HepG2 (cell line): ENCODE measurements at regions not wholly inside any gene's neighbourhood (a gene's known extent, or its start where the extent isn't known, plus 50 kb on each side); places are given as distances from the start of the nearest gene placed in this dataset.

Source experiments
- ATAC-seq: fragments of 200-7000 bp; cut with Tn5 transposase; 3 replicates; pipeline ENCODE4 v1.9.1; 2020; ENCODE audit warnings: mild to moderate bottlenecking, moderate library complexity
- BruUV-seq: library from RNA; stranded (reverse); fragments of 400-500 nt; replicated peaks from 2 replicates; lab custom pipeline; 2021; lab: Mats Ljungman, UMichigan
- CTCF ChIA-PET: fragments of 300-600 bp; formaldehyde crosslinking; extraction: SDS; loops from one replicate; lab custom pipeline; 2021; ENCODE audit warnings: low total read pairs, inconsistent platforms, low intra/inter-chr PET ratio; lab: Yijun Ruan, JAX
- POLR2A ChIA-PET: fragments of 350-600 bp; sonication (Branson Sonifier 250); formaldehyde crosslinking; loops from one replicate; lab custom pipeline; 2020; ENCODE audit warnings: antibody characterized with exemption, inconsistent platforms; lab: Yijun Ruan, JAX
- DNase-seq: peaks from one replicate; pipeline ENCODE4 v3.0.0-alpha.2; 2015; ENCODE audit warnings: low spot score
- FAIRE-seq: peaks from 3 replicates; lab custom pipeline; 2011; peaks lifted over from hg19 to GRCh38; lab: Jason Lieb, UNC
- H2AFZ ChIP-seq: one replicate; pipeline ENCODE4 v1.6.1; 2011; ENCODE audit warnings: low read length, inconsistent platforms
- H3K27ac ChIP-seq: fragments of 300-600 bp; 3 replicates; pipeline ENCODE4 v1.8.0; 2011; ENCODE audit warnings: mixed run types, mild to moderate bottlenecking, mixed read lengths, low read length, inconsistent platforms; ENCODE audit not compliant: insufficient read depth; ENCODE audit errors: extremely low read length
- H3K27me3 ChIP-seq, 2 experiments: fragments of 200-600 bp in 1 of 2; 2 replicates in 1 of 2; 3 replicates in 1 of 2; pipeline versions ENCODE4 v1.6.0 to v1.8.0; 2011; ENCODE audit warnings: low read length in 2 of 2, mild to moderate bottlenecking in 2 of 2, moderate library complexity in 2 of 2, inconsistent platforms in 1 of 2; ENCODE audit not compliant: insufficient read depth in 2 of 2, control insufficient read depth in 1 of 2
- H3K36me3 ChIP-seq, 2 experiments: fragments of 200-600 bp in 1 of 2; replicated peaks in 1 of 2; 2 replicates in 1 of 2; 3 replicates in 1 of 2; pipeline versions ENCODE4 v1.5.1 to v1.8.0; 2011; ENCODE audit warnings: low read length in 2 of 2, inconsistent platforms in 1 of 2; ENCODE audit not compliant: insufficient read depth in 2 of 2, control insufficient read depth in 1 of 2
- H3K4me1 ChIP-seq: 2 replicates; pipeline ENCODE4 v1.5.1; 2012; ENCODE audit warnings: low read length, inconsistent platforms; ENCODE audit not compliant: insufficient read depth
- H3K4me2 ChIP-seq: 2 replicates; pipeline ENCODE4 v1.6.0; 2011; ENCODE audit warnings: low read depth, low read length, inconsistent platforms
- H3K4me3 ChIP-seq, 3 experiments: fragments of 200-600 bp in 1 of 3; sonication (generic), shearing (Covaris generic) in 1 of 3; replicated peaks in 1 of 3; 2 replicates each; pipeline ENCODE4 v1.5.1; 2011 to 2016; ENCODE audit warnings: low read length in 3 of 3, inconsistent platforms in 2 of 3, low read depth in 2 of 3, mild to moderate bottlenecking in 2 of 3, control low read depth in 1 of 3, mixed read lengths in 1 of 3; ENCODE audit not compliant: insufficient read depth in 1 of 3
- H3K79me2 ChIP-seq: one replicate; pipeline ENCODE4 v1.6.1; 2011; ENCODE audit warnings: low read length, inconsistent platforms; ENCODE audit not compliant: insufficient read depth
- H3K9ac ChIP-seq: 2 replicates; pipeline ENCODE4 v1.6.0; 2011; ENCODE audit warnings: mild to moderate bottlenecking, low read depth, low read length, inconsistent platforms; ENCODE audit not compliant: insufficient read depth
- H3K9me3 ChIP-seq: 2 replicates; pipeline ENCODE4 v1.5.1; 2012; ENCODE audit warnings: mild to moderate bottlenecking, low read length
- H4K20me1 ChIP-seq: 2 replicates; pipeline ENCODE4 v1.6.0; 2011; ENCODE audit warnings: inconsistent platforms, mild to moderate bottlenecking, low read length, moderate library complexity; ENCODE audit not compliant: insufficient read depth
- AGO1 ChIP-seq: fragments of 200-400 bp; formaldehyde crosslinking; IDR thresholded peaks from 2 replicates; pipeline ENCODE4 v1.6.1; 2017; ENCODE audit warnings: mild to moderate bottlenecking, low read depth, low read length, moderate library complexity; ENCODE audit not compliant: poor library complexity, severe bottlenecking
- FOXJ3 ChIP-seq: sonication (generic); formaldehyde crosslinking; IDR thresholded peaks from 2 replicates; pipeline ENCODE4 v1.4.0; 2020; ENCODE audit warnings: missing genetic modification reagents, mild to moderate bottlenecking, borderline replicate concordance
- HNF4A ChIP-seq: sonication (generic); formaldehyde crosslinking; IDR thresholded peaks from 2 replicates; pipeline ENCODE4 v1.4.0; 2020; ENCODE audit warnings: missing genetic modification reagents
- KLF6 ChIP-seq: IDR thresholded peaks from 2 replicates; pipeline ENCODE4 v1.8.0; 2016; ENCODE audit warnings: missing biosample characterization, missing genetic modification reagents
- MIER2 ChIP-seq: IDR thresholded peaks from 2 replicates; pipeline ENCODE4 v1.6.1; 2016; ENCODE audit warnings: missing biosample characterization, missing genetic modification reagents
- MLLT10 ChIP-seq: sonication (generic); formaldehyde crosslinking; IDR thresholded peaks from 2 replicates; pipeline ENCODE4 v1.4.0; 2020; ENCODE audit warnings: missing genetic modification reagents
- NKX3-1 ChIP-seq: sonication (generic); formaldehyde crosslinking; IDR thresholded peaks from 2 replicates; pipeline ENCODE4 v1.5.0; 2020; ENCODE audit warnings: missing genetic modification reagents
- SAFB2 ChIP-seq: sonication (generic); formaldehyde crosslinking; IDR thresholded peaks from 2 replicates; pipeline ENCODE4 v1.5.1; 2020; ENCODE audit warnings: missing genetic modification reagents, low read depth, mild to moderate bottlenecking, borderline replicate concordance
- ZFP90 ChIP-seq: sonication (generic); formaldehyde crosslinking; IDR thresholded peaks from 2 replicates; pipeline ENCODE4 v1.8.0; 2022; ENCODE audit warnings: missing genetic modification reagents, mild to moderate bottlenecking, inconsistent platforms, borderline replicate concordance
- ZNF10 ChIP-seq: sonication (generic); formaldehyde crosslinking; IDR thresholded peaks from 2 replicates; pipeline ENCODE4 v1.4.0; 2020; ENCODE audit warnings: mild to moderate bottlenecking, low read depth, missing genetic modification reagents, borderline replicate concordance
- ZNF33A ChIP-seq: sonication (generic); formaldehyde crosslinking; IDR thresholded peaks from 2 replicates; pipeline ENCODE4 v1.5.1; 2020; ENCODE audit warnings: missing genetic modification reagents, mild to moderate bottlenecking, moderate library complexity, borderline replicate concordance
- ZNF446 ChIP-seq: sonication (generic); formaldehyde crosslinking; IDR thresholded peaks from 2 replicates; pipeline ENCODE4 v1.5.0; 2020; ENCODE audit warnings: mild to moderate bottlenecking, missing genetic modification reagents
- ZNF629 ChIP-seq: sonication (generic); formaldehyde crosslinking; conservative IDR thresholded peaks from 2 replicates; pipeline ENCODE4 v1.5.0; 2020; ENCODE audit warnings: missing genetic modification reagents
- ZNF772 ChIP-seq: sonication (generic); formaldehyde crosslinking; IDR thresholded peaks from 2 replicates; pipeline ENCODE4 v1.5.0; 2020; ENCODE audit warnings: mild to moderate bottlenecking, missing genetic modification reagents
- WGBS: methylation state at CpG from one replicate; pipeline ENCODE4 v1.1.6; 2017; ENCODE audit warnings: low lambda C conversion rate; 5-methylcytosine and 5-hydroxymethylcytosine counted together
- in situ Hi-C: cut with HindIII; loops from 2 replicates; pipeline ENCODE4 v1.10.0; 2017; ENCODE audit warnings: low pct_unique_long_range_greater_than_20kb; ENCODE audit not compliant: extremely low pct_ligation_motif_present
- intact Hi-C: fragments of 100-400 bp; cut with micrococcal nuclease; formaldehyde crosslinking; loops from one replicate; pipeline ENCODE4 v1.10.0; 2022; ENCODE audit not compliant: unreplicated experiment
- TF ChIP-seq, protein P1 (sequence below): sonication (generic); formaldehyde crosslinking; IDR thresholded peaks from 2 replicates; pipeline ENCODE4 v1.9.0; 2022; ENCODE audit warnings: missing genetic modification reagents, mild to moderate bottlenecking, borderline replicate concordance
- TF ChIP-seq, protein P2 (sequence below): sonication (generic); formaldehyde crosslinking; conservative IDR thresholded peaks from 2 replicates; pipeline ENCODE4 v1.8.1; 2023; ENCODE audit warnings: missing genetic modification reagents
- TF ChIP-seq, protein P3 (sequence below): sonication (generic); formaldehyde crosslinking; IDR thresholded peaks from 2 replicates; pipeline ENCODE4 v1.4.0; 2020; ENCODE audit warnings: missing genetic modification reagents

DNA sequence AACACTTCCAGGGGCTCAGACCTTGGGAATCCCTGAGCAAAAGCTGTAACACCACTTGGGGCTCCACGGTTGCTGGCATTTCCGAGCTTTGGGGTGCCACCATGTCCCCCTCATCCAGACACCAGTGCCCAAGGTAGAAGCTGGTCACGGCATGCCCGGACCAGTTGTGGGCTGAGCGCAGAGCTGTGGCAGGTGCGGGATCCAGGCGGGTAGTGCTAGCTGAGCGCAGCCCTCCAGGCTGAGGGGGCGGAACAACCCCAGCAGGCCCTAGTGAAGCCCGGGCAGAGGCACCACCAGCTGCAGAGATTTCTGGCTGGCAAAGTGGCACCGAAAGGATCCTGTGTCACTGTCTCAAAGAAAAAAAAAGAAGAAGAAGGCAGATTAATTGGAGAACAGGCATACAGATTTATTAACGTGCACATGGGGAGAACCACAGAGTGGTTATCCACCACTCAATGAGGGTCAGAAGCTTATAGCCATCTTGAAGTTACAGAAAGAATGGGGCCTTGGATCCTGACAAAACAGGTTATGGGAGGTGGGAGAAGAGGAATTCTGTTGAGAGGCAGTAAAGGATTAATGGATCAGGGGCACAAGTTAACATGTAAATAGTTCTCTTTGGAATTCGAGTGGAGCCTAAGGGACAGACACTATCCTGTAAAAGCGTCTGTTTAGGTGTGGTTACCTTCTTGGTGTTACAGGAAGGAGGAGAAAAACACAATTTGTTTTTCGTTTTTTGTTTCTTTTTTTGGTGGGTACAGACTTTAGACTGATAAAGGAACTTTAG is 107.5 kb downstream of the CD24 start:
- no peak for FAIRE-seq
- POLR2A ChIA-PET, result no interaction called here

More for the DNA sequence above, 107.5 kb downstream of the CD24 start:
- in situ Hi-C loops (no loop called here), intact Hi-C loops (no loop called here)
- Histone ChIP-seq H3K4me1 (peaks cover 16% of the 10 kb centered on the region), H3K9me3 (peaks cover 12% of the 10 kb centered on the region), H2AFZ (no peak overlapping the region), H3K9ac (no peak overlapping the region), H3K4me2 (no peak overlapping the region), H3K79me2 (no peaks in the 10 kb centered on the region), H3K4me3 (no peak overlapping the region), H3K36me3 (no peaks in the 10 kb centered on the region), H3K27ac (no peak overlapping the region), H4K20me1 (no peaks in the 10 kb centered on the region), H3K27me3 (no peaks in the 10 kb centered on the region; a peak in 1 of 5 replicates)
- TF ChIP-seq, protein P1, sequence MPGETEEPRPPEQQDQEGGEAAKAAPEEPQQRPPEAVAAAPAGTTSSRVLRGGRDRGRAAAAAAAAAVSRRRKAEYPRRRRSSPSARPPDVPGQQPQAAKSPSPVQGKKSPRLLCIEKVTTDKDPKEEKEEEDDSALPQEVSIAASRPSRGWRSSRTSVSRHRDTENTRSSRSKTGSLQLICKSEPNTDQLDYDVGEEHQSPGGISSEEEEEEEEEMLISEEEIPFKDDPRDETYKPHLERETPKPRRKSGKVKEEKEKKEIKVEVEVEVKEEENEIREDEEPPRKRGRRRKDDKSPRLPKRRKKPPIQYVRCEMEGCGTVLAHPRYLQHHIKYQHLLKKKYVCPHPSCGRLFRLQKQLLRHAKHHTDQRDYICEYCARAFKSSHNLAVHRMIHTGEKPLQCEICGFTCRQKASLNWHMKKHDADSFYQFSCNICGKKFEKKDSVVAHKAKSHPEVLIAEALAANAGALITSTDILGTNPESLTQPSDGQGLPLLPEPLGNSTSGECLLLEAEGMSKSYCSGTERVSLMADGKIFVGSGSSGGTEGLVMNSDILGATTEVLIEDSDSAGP (CRISPR knock-in tag), result no peak
- no peak for TF ChIP-seq NKX3-1
- TF ChIP-seq ZNF446 (CRISPR knock-in tag), result no peak
- TF ChIP-seq AGO1, result no peak
- TF ChIP-seq ZNF10 (CRISPR knock-in tag), result no peak
- no peak for TF ChIP-seq MLLT10 (CRISPR knock-in tag)
- no peak for TF ChIP-seq HNF4A (CRISPR knock-in tag)
- no peak for TF ChIP-seq MIER2 (CRISPR knock-in tag)
- TF ChIP-seq FOXJ3 (CRISPR knock-in tag), result no peak
- no peak for TF ChIP-seq KLF6 (CRISPR knock-in tag)
- TF ChIP-seq, protein P2, sequence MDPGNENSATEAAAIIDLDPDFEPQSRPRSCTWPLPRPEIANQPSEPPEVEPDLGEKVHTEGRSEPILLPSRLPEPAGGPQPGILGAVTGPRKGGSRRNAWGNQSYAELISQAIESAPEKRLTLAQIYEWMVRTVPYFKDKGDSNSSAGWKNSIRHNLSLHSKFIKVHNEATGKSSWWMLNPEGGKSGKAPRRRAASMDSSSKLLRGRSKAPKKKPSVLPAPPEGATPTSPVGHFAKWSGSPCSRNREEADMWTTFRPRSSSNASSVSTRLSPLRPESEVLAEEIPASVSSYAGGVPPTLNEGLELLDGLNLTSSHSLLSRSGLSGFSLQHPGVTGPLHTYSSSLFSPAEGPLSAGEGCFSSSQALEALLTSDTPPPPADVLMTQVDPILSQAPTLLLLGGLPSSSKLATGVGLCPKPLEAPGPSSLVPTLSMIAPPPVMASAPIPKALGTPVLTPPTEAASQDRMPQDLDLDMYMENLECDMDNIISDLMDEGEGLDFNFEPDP (CRISPR knock-in tag), result no peak
- no peak for TF ChIP-seq ZNF772 (CRISPR knock-in tag)
- TF ChIP-seq ZFP90 (CRISPR knock-in tag), result no peak
- TF ChIP-seq ZNF629 (CRISPR knock-in tag), result no peak
- no peak for TF ChIP-seq ZNF33A (CRISPR knock-in tag)
- TF ChIP-seq, protein P3, sequence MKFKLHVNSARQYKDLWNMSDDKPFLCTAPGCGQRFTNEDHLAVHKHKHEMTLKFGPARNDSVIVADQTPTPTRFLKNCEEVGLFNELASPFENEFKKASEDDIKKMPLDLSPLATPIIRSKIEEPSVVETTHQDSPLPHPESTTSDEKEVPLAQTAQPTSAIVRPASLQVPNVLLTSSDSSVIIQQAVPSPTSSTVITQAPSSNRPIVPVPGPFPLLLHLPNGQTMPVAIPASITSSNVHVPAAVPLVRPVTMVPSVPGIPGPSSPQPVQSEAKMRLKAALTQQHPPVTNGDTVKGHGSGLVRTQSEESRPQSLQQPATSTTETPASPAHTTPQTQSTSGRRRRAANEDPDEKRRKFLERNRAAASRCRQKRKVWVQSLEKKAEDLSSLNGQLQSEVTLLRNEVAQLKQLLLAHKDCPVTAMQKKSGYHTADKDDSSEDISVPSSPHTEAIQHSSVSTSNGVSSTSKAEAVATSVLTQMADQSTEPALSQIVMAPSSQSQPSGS (CRISPR knock-in tag), result no peak
- TF ChIP-seq SAFB2 (CRISPR knock-in tag), result no peak
- BruUV-seq, result no TSS peak
- CTCF ChIA-PET, result no interaction called here
- ATAC-seq (no peak), DNase-seq (no peak)
- 62% methylated on average over 15 of the region's 15 CpGs for WGBS
